ENCODE measurements at regions not wholly inside any gene's neighbourhood (a gene's known extent, or its start where the extent isn't known, plus 50 kb on each side); places are given as distances from the start of the nearest gene placed in this dataset.

DNA sequence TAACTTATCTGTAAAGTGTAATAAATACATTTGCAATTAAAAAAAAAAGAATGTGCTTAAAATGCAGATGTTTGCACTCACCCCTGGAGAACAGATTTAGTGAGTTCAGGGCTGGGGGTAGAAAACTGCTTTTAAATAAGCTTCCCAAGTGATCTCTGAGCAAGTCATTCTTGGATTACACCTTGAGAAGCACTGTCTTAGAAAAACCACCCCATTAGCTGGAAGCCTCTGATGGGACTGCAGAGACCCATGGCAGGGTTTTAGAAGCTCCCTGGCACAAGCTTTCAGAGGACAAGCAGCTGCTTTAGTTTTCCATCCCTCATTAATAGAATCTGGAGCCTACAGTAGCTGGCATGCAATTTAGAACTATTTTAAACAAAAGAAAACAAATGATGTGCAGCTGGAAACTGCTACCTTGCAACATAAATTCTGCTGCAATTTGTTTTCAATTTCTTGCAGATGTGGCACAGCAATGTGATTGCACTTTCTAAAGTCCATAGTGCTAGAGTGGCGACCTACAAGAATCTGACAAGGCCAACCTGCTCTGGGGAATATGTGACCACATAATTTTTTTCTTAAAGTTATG lies 141.5 kb downstream of the CDC42EP3 start:
- DNase-seq (ENCODE audit: low read depth) = no peak
- TF ChIP-seq, protein P1, sequence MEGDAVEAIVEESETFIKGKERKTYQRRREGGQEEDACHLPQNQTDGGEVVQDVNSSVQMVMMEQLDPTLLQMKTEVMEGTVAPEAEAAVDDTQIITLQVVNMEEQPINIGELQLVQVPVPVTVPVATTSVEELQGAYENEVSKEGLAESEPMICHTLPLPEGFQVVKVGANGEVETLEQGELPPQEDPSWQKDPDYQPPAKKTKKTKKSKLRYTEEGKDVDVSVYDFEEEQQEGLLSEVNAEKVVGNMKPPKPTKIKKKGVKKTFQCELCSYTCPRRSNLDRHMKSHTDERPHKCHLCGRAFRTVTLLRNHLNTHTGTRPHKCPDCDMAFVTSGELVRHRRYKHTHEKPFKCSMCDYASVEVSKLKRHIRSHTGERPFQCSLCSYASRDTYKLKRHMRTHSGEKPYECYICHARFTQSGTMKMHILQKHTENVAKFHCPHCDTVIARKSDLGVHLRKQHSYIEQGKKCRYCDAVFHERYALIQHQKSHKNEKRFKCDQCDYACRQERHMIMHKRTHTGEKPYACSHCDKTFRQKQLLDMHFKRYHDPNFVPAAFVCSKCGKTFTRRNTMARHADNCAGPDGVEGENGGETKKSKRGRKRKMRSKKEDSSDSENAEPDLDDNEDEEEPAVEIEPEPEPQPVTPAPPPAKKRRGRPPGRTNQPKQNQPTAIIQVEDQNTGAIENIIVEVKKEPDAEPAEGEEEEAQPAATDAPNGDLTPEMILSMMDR (IDR thresholded peaks at IDR 0.05; ENCODE audit: insufficient read depth, low read depth, low read length, missing control alignments) = no peak
- no peak overlapping the region for H3K4me3 ChIP-seq (ENCODE audit: low read length)

DNA sequence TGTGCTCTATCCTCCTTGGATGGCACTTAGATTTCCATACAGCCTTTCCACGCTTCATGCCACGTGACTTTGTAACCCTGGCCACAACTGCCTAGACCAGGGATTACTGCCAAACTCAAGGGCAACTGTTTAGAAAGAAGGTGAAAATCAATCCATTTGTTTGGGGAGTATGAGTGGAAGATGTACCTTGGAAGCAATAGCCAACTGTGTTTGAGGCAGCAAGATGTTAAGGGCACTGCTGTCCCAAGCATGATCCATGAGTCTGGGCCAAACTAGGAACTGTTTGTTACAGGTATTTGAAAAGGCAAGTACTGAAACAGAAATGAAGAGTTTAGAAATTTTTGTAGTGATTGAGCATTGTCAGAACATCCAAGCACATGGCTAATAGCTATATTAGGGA lies 138.9 kb downstream of the CDC42EP3 start:
- H3K4me3 ChIP-seq (ENCODE audit: low read length) = no peak overlapping the region
- TF ChIP-seq, protein P1 (IDR thresholded peaks at IDR 0.05; ENCODE audit: insufficient read depth, low read depth, low read length, missing control alignments) = no peak
- DNase-seq (ENCODE audit: low read depth) = no peak

DNA sequence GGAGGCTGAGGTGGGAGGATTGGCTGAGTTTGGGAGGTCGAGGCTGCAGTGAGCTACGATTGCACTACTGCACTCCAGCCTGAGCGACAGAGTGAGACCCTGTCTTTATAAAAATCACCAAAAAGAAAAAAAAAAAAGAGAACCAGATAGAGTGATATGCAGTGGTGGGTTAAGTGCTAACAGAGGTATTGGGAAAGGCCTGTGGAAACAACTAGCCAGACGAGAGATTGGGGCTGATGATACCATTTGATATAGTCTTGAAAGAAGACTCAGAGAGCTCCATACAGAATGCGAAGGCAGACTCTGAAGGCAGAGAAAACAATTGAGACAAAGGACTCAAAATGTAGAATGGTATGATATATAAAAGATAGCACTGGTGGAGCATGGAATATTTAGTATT lies 134.1 kb downstream of the CDC42EP3 start:
- TF ChIP-seq, protein P1 (IDR thresholded peaks at IDR 0.05; ENCODE audit: insufficient read depth, low read depth, low read length, missing control alignments) = no peak
- no peak overlapping the region for H3K4me3 ChIP-seq (ENCODE audit: low read length)
- DNase-seq (ENCODE audit: low read depth) = no peak

DNA sequence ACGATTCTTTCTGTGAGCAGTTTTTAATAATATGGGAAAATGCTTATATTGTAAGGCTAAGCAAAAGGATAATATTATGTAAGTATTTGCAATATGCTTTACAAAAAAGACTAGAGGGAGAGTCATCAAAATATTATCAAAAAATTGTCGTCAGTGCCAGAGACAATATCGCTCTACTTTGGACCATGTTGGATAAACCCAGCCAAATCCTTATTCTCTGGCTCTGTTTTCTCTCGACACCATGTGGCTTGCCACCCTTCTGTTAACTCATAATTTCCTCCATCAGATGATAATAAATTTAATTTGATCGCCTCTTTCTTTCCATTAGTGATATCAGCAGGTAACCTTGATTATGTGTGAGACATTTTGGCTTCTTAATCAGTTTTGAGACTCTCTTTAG lies 129.9 kb downstream of the CDC42EP3 start:
- H3K4me3 ChIP-seq (ENCODE audit: low read length) = no peak overlapping the region
- TF ChIP-seq, protein P1 (IDR thresholded peaks at IDR 0.05; ENCODE audit: insufficient read depth, low read depth, low read length, missing control alignments) = no peak
- DNase-seq (ENCODE audit: low read depth) = no peak

DNA sequence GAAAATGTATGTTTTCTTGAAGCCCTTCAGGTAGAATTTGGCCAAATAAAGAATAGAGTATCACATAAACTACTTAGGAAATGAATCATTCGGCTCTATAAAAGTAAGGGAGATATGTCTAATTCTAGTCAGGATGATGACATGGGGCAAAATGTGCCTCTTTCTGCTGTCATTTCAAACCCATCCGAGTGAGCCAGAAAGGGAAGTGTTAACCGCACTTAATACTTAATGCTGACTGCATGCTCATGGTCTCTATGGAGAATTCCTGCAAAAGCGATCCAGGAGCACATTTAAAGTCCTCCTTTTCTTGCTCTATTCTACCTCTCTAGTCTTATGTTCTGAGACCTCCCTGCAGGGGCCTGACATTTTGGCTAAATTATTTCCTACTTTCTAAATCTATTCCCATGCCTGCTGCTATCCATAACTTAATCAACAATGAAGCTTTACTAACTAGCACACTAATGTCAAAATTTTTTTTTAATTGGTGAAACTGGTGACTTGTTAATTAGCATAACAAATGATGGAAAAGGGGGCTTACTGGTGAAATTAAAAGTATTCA lies 127.4 kb downstream of the CDC42EP3 start:
- H3K4me3 ChIP-seq (ENCODE audit: low read length) = no peak overlapping the region
- no peak for DNase-seq (ENCODE audit: low read depth)
- TF ChIP-seq, protein P1 (IDR thresholded peaks at IDR 0.05; ENCODE audit: insufficient read depth, low read depth, low read length, missing control alignments) = no peak

DNA sequence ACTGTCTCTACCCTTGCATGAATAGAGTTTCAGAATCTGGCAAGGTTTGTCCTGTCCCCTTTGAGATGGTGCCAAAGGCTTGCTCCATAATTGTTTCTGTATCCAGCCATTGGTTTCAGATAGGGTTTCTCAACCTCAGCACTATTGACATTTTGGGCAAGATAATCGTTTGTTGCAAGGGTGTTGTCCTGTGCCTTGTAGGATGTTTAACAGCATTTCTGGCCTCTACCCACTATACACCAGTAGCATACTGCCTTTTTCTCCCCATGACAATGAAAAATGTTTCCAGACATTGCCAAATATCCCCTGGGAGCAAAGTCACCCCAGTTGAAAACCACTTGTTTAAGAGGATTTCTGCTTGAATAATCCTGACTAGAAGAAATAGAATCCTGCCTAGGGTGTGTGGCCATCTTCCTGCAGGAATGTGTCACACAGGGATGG lies 126.8 kb downstream of the CDC42EP3 start:
- TF ChIP-seq, protein P1 (IDR thresholded peaks at IDR 0.05; ENCODE audit: insufficient read depth, low read depth, low read length, missing control alignments) = no peak
- no peak for DNase-seq (ENCODE audit: low read depth)
- H3K4me3 ChIP-seq (ENCODE audit: low read length) = no peak overlapping the region

DNA sequence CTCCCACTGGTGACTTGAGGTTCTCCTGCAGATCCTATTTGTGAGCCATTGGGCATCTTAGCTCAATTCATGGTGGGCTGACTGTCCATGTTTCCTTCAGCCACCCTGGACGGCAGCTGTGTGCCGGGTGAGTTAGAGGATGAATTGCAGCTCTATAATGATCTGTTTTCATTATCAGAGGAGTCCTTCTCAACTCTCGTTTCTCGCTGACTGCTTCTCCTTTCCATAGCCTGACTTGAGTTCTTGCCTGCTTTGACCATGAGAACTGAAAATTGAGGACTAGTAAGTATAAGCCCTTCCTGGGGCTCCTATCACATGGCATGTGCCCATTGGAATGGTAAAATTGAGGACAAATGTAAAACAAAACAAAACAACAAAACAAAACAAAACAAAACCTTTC lies 121.8 kb downstream of the CDC42EP3 start:
- TF ChIP-seq, protein P1 (IDR thresholded peaks at IDR 0.05; ENCODE audit: insufficient read depth, low read depth, low read length, missing control alignments) = no peak
- no peak overlapping the region for H3K4me3 ChIP-seq (ENCODE audit: low read length)
- DNase-seq (ENCODE audit: low read depth) = no peak
